ENCODE measurements at regions not wholly inside any gene's neighbourhood (a gene's known extent, or its start where the extent isn't known, plus 50 kb on each side); places are given as distances from the start of the nearest gene placed in this dataset.
"Not testable (repeated sequence)": the region's sequence is repeated elsewhere in the genome, so short reads cannot be mapped to it uniquely, and the experiment has no call there.

DNA sequence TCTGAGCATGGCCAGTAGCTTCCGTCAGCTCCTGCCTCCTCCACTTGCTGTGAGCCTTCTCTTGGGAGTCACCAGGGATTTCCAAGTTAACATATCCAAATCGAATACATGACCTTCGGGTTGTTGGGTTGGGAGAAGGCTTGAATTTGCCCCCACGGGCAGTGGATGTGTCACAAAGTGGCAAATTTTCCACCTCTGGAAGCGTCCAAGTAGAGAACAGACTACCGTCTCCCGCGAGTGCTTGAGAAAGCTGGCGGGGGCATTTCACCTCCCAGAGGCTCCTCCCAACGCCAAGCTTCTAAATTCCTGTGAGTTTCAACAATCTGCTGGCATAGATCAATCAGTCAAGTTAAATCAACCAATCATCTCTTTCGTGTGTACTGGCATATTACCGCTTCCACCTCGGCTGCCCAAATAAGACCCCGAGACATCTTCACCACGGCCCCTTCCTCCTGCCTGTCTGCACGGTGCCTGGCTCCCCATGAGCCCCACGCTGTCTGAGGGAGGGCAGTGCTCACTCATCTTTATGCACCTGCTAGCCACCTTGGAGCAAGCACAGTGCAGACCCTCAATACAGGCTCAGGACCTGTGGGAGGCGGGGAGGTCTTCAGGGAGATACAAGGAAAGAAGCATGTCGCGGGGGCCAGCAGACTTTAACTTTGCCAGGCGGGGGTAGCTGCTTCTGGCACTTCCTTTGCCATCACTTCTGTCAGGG lies 79.1 kb downstream of the MRPL36 start:
- Histone ChIP-seq H3K9me3 (ENCODE audit: low read length) (peaks cover 5% of the 10 kb centered on the region), H3K27me3 (ENCODE audit: low read length) (no peaks in the 10 kb centered on the region), H3K36me3 (ENCODE audit: insufficient read depth, low read length) (no peaks in the 10 kb centered on the region), H3K27ac (ENCODE audit: low read length) (no peak overlapping the region), H3K4me3 (ENCODE audit: low read length) (no peak overlapping the region), H3K9ac (ENCODE audit: low read length) (no peak overlapping the region), H3K79me2 (ENCODE audit: low read length) (no peaks in the 10 kb centered on the region), H3K4me1 (ENCODE audit: low read length) (no peaks in the 10 kb centered on the region), H3K9me2 (replicated peaks; ENCODE audit: insufficient read depth, low read length) (no peaks in the 10 kb centered on the region), H3K4me2 (ENCODE audit: low read depth, low read length, poor library complexity, severe bottlenecking) (no peak overlapping the region), H4K20me1 (ENCODE audit: insufficient read depth, low read depth, low read length) (no peaks in the 10 kb centered on the region), H2AFZ (ENCODE audit: low read length) (no peak overlapping the region)
- DNase-seq, result no peak

DNA sequence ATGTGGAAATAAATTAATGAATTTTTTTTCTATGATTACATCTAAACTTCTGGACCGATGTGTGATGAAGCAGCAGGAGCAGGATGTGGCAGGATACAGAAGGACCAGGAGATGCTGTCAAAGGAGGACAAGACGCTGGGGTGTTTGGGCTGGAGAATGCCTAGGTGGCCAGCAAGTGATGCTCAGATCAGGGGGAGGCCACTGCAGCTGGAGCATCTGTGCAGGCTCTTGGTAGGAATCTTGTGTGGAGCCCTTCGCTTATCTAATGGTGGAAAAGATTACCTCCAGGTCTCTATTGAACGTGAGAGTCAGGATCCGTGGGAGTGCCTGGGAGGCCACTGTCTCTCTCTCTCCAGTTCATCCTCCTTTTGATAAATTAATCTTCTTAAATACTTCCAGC lies 79.8 kb downstream of the MRPL36 start:
- Histone ChIP-seq H3K36me3 (ENCODE audit: insufficient read depth, low read length) (no peaks in the 10 kb centered on the region), H3K27ac (ENCODE audit: low read length) (no peak overlapping the region)

DNA sequence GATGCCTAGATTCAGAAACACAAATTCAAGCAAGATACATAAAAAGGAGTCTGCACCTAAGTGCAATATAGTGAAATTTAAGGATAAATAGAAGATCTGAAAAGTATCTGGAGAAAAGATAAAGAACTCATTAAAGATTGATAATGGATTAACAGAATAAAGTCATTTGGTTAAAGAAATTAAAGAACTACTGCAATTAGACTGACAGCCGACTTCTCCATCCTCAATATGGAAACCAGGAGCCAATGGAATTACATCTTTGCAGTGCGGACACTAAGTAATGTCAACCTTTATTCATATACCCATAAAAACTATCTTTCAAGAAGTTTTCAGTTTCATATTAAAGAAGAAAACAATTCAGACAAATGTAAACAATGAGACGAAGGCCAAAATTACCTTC lies 81.0 kb downstream of the MRPL36 start:
- Histone ChIP-seq H3K4me2 (ENCODE audit: low read depth, low read length, poor library complexity, severe bottlenecking) (no peak overlapping the region), H3K9ac (ENCODE audit: low read length) (no peak overlapping the region), H4K20me1 (ENCODE audit: insufficient read depth, low read depth, low read length) (no peaks in the 10 kb centered on the region), H3K79me2 (ENCODE audit: low read length) (no peaks in the 10 kb centered on the region), H3K4me1 (ENCODE audit: low read length) (no peaks in the 10 kb centered on the region), H3K9me3 (ENCODE audit: low read length) (peaks cover 5% of the 10 kb centered on the region), H2AFZ (ENCODE audit: low read length) (no peak overlapping the region), H3K36me3 (ENCODE audit: insufficient read depth, low read length) (no peaks in the 10 kb centered on the region), H3K4me3 (ENCODE audit: low read length) (no peak overlapping the region), H3K27ac (ENCODE audit: low read length) (no peak overlapping the region), H3K27me3 (ENCODE audit: low read length) (no peaks in the 10 kb centered on the region), H3K9me2 (replicated peaks; ENCODE audit: insufficient read depth, low read length) (no peaks in the 10 kb centered on the region)
- DNase-seq, result no peak

More for the DNA sequence above, 79.8 kb downstream of the MRPL36 start:
- H3K4me2 ChIP-seq (ENCODE audit: low read depth, low read length, poor library complexity, severe bottlenecking), result no peak overlapping the region
- no peaks in the 10 kb centered on the region for H3K4me1 ChIP-seq (ENCODE audit: low read length)
- DNase-seq, result no peak
- peaks cover 5% of the 10 kb centered on the region for H3K9me3 ChIP-seq (ENCODE audit: low read length)
- no peaks in the 10 kb centered on the region for H3K9me2 ChIP-seq (replicated peaks; ENCODE audit: insufficient read depth, low read length)
- H3K27me3 ChIP-seq (ENCODE audit: low read length), result no peaks in the 10 kb centered on the region
- H2AFZ ChIP-seq (ENCODE audit: low read length), result no peak overlapping the region
- no peak overlapping the region for H3K9ac ChIP-seq (ENCODE audit: low read length)
- H4K20me1 ChIP-seq (ENCODE audit: insufficient read depth, low read depth, low read length), result no peaks in the 10 kb centered on the region
- no peaks in the 10 kb centered on the region for H3K79me2 ChIP-seq (ENCODE audit: low read length)
- no peak overlapping the region for H3K4me3 ChIP-seq (ENCODE audit: low read length)

- H3K9ac ChIP-seq (ENCODE audit: low read length); H3K9me3 ChIP-seq (ENCODE audit: low read length); H3K4me2 ChIP-seq (ENCODE audit: low read depth, low read length, poor library complexity, severe bottlenecking); DNase-seq; H3K36me3 ChIP-seq (ENCODE audit: insufficient read depth, low read length); H2AFZ ChIP-seq (ENCODE audit: low read length); H3K27me3 ChIP-seq (ENCODE audit: low read length); H3K27ac ChIP-seq (ENCODE audit: low read length); H4K20me1 ChIP-seq (ENCODE audit: insufficient read depth, low read depth, low read length); H3K4me1 ChIP-seq (ENCODE audit: low read length); H3K79me2 ChIP-seq (ENCODE audit: low read length); H3K9me2 ChIP-seq (replicated peaks; ENCODE audit: insufficient read depth, low read length); H3K4me3 ChIP-seq (ENCODE audit: low read length): not testable (repeated sequence)
Observed at GRCh38 chr5:1710091-1710490, 89.5 kb downstream of the MRPL36 start.

DNA sequence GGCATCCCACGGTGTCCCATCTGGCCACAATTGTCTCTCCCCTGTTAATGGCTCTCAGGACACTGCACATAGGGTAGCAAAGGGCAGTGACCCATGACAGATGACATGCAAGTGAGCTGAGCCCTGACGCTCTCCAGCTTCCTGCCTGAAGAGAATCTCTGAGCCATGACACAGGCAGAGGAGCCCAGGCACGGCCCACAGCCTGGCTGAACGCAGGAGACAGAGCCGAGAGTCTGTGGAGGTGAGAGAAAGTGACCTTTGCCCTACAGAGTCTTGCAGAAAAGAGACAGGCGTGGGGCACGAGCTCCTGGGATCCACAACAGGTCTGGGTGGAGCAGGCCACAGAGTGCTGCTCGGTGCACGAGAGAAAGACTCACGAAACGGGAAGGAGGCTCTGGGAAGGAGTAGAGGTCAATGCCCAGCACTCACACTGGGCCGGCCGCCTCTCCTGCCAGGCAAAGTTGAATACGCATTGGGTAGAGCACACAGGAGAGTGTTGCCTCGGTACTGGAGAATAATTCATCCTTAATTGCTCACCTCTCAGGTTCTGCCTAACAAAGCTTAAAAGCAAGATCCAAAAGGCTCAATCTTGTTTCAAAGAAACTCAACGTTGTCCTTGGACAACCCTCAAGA lies 90.3 kb downstream of the MRPL36 start:
- no peak overlapping the region for H2AFZ ChIP-seq (ENCODE audit: low read length)
- no peaks in the 10 kb centered on the region for H4K20me1 ChIP-seq (ENCODE audit: insufficient read depth, low read depth, low read length)
- H3K4me2 ChIP-seq (ENCODE audit: low read depth, low read length, poor library complexity, severe bottlenecking), result no peak overlapping the region
- no peak overlapping the region for H3K4me3 ChIP-seq (ENCODE audit: low read length)
- H3K27me3 ChIP-seq (ENCODE audit: low read length), result no peaks in the 10 kb centered on the region
- H3K79me2 ChIP-seq (ENCODE audit: low read length), result no peaks in the 10 kb centered on the region
- no peak for DNase-seq
- no peaks in the 10 kb centered on the region for H3K36me3 ChIP-seq (ENCODE audit: insufficient read depth, low read length)
- H3K27ac ChIP-seq (ENCODE audit: low read length), result no peak overlapping the region
- H3K9me2 ChIP-seq (replicated peaks; ENCODE audit: insufficient read depth, low read length), result no peaks in the 10 kb centered on the region
- no peaks in the 10 kb centered on the region for H3K9me3 ChIP-seq (ENCODE audit: low read length)
- H3K4me1 ChIP-seq (ENCODE audit: low read length), result no peaks in the 10 kb centered on the region
- no peak overlapping the region for H3K9ac ChIP-seq (ENCODE audit: low read length)

GRCh38 chr5:1708592-1709141 lies 91.0 kb downstream of the MRPL36 start:
- H3K79me2 ChIP-seq (ENCODE audit: low read length), result no peaks in the 10 kb centered on the region
- H3K36me3 ChIP-seq (ENCODE audit: insufficient read depth, low read length), result no peaks in the 10 kb centered on the region
- no peak overlapping the region for H3K27ac ChIP-seq (ENCODE audit: low read length)
- no peaks in the 10 kb centered on the region for H3K9me3 ChIP-seq (ENCODE audit: low read length)
- no peak for DNase-seq
- H3K4me2 ChIP-seq (ENCODE audit: low read depth, low read length, poor library complexity, severe bottlenecking), result no peak overlapping the region
- H3K4me3 ChIP-seq (ENCODE audit: low read length), result no peak overlapping the region
- H3K9ac ChIP-seq (ENCODE audit: low read length), result no peak overlapping the region
- no peak overlapping the region for H2AFZ ChIP-seq (ENCODE audit: low read length)
- no peaks in the 10 kb centered on the region for H3K27me3 ChIP-seq (ENCODE audit: low read length)
- H4K20me1 ChIP-seq (ENCODE audit: insufficient read depth, low read depth, low read length), result no peaks in the 10 kb centered on the region
- no peaks in the 10 kb centered on the region for H3K9me2 ChIP-seq (replicated peaks; ENCODE audit: insufficient read depth, low read length)
- no peaks in the 10 kb centered on the region for H3K4me1 ChIP-seq (ENCODE audit: low read length)

DNA sequence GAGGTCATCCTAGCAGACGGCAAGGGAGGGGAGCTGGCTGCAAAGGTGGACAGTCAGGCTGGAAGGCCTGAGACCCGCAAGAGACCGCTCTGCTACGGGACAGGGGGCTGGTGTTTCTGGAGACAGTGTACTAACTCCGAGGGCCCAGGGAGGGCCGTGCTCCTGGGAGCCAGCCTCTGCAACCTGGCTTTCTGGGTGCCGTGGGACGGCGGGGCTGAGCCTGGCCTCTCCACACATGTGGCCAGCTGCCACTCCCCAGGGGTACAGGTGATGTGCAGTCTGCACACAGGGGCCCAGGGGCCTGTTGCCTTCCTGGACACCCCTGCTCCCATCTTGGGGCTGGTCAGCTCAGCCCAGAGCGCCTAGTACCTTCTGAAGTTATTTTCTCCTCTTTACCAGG lies 92.2 kb downstream of the MRPL36 start:
- H3K4me2 ChIP-seq (ENCODE audit: low read depth, low read length, poor library complexity, severe bottlenecking), result no peak overlapping the region
- no peak overlapping the region for H2AFZ ChIP-seq (ENCODE audit: low read length)
- no peak overlapping the region for H3K27ac ChIP-seq (ENCODE audit: low read length)
- DNase-seq, result no peak
- H3K4me3 ChIP-seq (ENCODE audit: low read length), result no peak overlapping the region
- H3K9ac ChIP-seq (ENCODE audit: low read length), result no peak overlapping the region
- H3K9me3 ChIP-seq (ENCODE audit: low read length), result no peaks in the 10 kb centered on the region
- H3K27me3 ChIP-seq (ENCODE audit: low read length), result no peaks in the 10 kb centered on the region
- H3K9me2 ChIP-seq (replicated peaks; ENCODE audit: insufficient read depth, low read length), result no peaks in the 10 kb centered on the region
- H3K4me1 ChIP-seq (ENCODE audit: low read length), result no peaks in the 10 kb centered on the region
- no peaks in the 10 kb centered on the region for H3K36me3 ChIP-seq (ENCODE audit: insufficient read depth, low read length)
- H4K20me1 ChIP-seq (ENCODE audit: insufficient read depth, low read depth, low read length), result no peaks in the 10 kb centered on the region
- no peaks in the 10 kb centered on the region for H3K79me2 ChIP-seq (ENCODE audit: low read length)

DNA sequence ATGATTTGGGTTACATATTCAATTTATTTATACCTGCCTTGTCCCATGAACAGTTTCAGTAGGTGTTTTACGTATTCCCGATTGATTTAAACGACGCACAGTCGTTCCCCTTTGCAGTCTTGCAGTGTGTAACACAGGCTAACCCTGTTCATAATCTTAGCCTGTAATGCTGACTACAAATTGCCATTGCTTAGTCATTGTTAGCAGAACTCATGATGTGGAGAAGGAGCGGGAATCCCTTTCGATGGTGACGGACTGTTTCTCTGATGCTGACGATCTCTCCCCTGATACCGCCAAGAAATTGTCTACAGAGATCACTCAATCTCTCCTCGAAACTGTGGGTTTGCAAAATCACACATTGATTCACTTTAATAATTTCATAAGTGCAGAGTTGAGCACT lies 93.2 kb downstream of the MRPL36 start:
- Histone ChIP-seq H3K4me2 (ENCODE audit: low read depth, low read length, poor library complexity, severe bottlenecking) (no peak overlapping the region), H4K20me1 (ENCODE audit: insufficient read depth, low read depth, low read length) (no peaks in the 10 kb centered on the region), H3K4me1 (ENCODE audit: low read length) (no peaks in the 10 kb centered on the region)

More for the DNA sequence above, 93.2 kb downstream of the MRPL36 start:
- no peaks in the 10 kb centered on the region for H3K9me2 ChIP-seq (replicated peaks; ENCODE audit: insufficient read depth, low read length)
- H3K9ac ChIP-seq (ENCODE audit: low read length), result no peak overlapping the region
- no peaks in the 10 kb centered on the region for H3K27me3 ChIP-seq (ENCODE audit: low read length)
- H3K9me3 ChIP-seq (ENCODE audit: low read length), result no peaks in the 10 kb centered on the region
- no peak overlapping the region for H2AFZ ChIP-seq (ENCODE audit: low read length)
- H3K27ac ChIP-seq (ENCODE audit: low read length), result no peak overlapping the region
- H3K4me3 ChIP-seq (ENCODE audit: low read length), result no peak overlapping the region
- no peak for DNase-seq
- H3K36me3 ChIP-seq (ENCODE audit: insufficient read depth, low read length), result no peaks in the 10 kb centered on the region
- H3K79me2 ChIP-seq (ENCODE audit: low read length), result no peaks in the 10 kb centered on the region

All from Karpas-422 (cell line).